Sigmoid colon (tissue), 3 donors: ENCODE measurements at regions not wholly inside any gene's neighbourhood (a gene's known extent, or its start where the extent isn't known, plus 50 kb on each side); places are given as distances from the start of the nearest gene placed in this dataset.

Experiments used
- CTCF ChIP-seq, 4 experiments: fragments of 450-650 bp in 3 of 4; fragments of 200-600 bp in 1 of 4; IDR thresholded peaks; one replicate each; pipeline ENCODE4 v1.5.1; 2016 to 2019; ENCODE audit warnings: antibody characterized with exemption in 4 of 4, mild to moderate bottlenecking in 3 of 4, moderate library complexity in 2 of 4
- POLR2A ChIP-seq, 2 donors: fragments of 450-650 bp; IDR thresholded peaks; one replicate each; pipeline ENCODE4 v1.6.1; 2016; ENCODE audit warnings: antibody characterized with exemption in 2 of 2, mild to moderate bottlenecking in 2 of 2, moderate library complexity in 2 of 2

- TF ChIP-seq POLR2A (IDR thresholded peaks at IDR 0.05) (no peak), CTCF (IDR thresholded peaks at IDR 0.05) (no peak)
Observed at GRCh38 chr2:18066066-18066465, 187.6 kb downstream of the KCNS3 start.
